IMR-90 (cell line): ENCODE measurements at regions not wholly inside any gene's neighbourhood (a gene's known extent, or its start where the extent isn't known, plus 50 kb on each side); places are given as distances from the start of the nearest gene placed in this dataset.

Experiments used
- ATAC-seq: fragments of 200-7000 bp; cut with Tn5 transposase; 2 replicates; pipeline ENCODE4 v1.9.1; 2020; ENCODE audit warnings: low read depth, mild to moderate bottlenecking, moderate library complexity
- BruUV-seq: library from RNA; stranded (reverse); fragments of 400-500 nt; replicated peaks from 2 replicates; lab custom pipeline; 2021; lab: Mats Ljungman, UMichigan
- CTCF ChIA-PET: fragments of 300-600 bp; formaldehyde crosslinking; extraction: SDS; loops from one replicate; lab custom pipeline; 2021; ENCODE audit warnings: antibody characterized with exemption; lab: Yijun Ruan, JAX
- POLR2A ChIA-PET: fragments of 300-600 bp; sonication (Branson Sonifier 250); formaldehyde crosslinking; loops from one replicate; lab custom pipeline; 2022; ENCODE audit warnings: antibody characterized with exemption; ENCODE audit not compliant: unreplicated experiment; lab: Charles Lee
- DNase-seq: peaks from one replicate; pipeline ENCODE4 v3.0.0; 2013
- H2AFZ ChIP-seq: replicated peaks from 2 replicates; pipeline ENCODE3; 2013; ENCODE audit warnings: low read length, mild to moderate bottlenecking; ENCODE audit not compliant: poor library complexity
- H2AK5ac ChIP-seq: 2 replicates; pipeline ENCODE4 v1.6.1; 2013; ENCODE audit warnings: low read depth, low read length, inconsistent platforms
- H2AK9ac ChIP-seq: replicated peaks from 2 replicates; pipeline ENCODE3; 2013; ENCODE audit warnings: mild to moderate bottlenecking, low read depth, low read length, moderate library complexity; ENCODE audit not compliant: poor library complexity
- H2BK120ac ChIP-seq: 2 replicates; pipeline ENCODE4 v1.6.1; 2013; ENCODE audit warnings: low read depth, low read length, inconsistent platforms
- H2BK15ac ChIP-seq: 3 replicates; pipeline ENCODE4 v1.6.1; 2013; ENCODE audit warnings: low read depth, low read length, inconsistent platforms
- H2BK20ac ChIP-seq: 2 replicates; pipeline ENCODE4 v1.6.1; 2013; ENCODE audit warnings: low read depth, mild to moderate bottlenecking, inconsistent platforms, low read length, moderate library complexity
- H2BK5ac ChIP-seq: 2 replicates; pipeline ENCODE4 v1.6.1; 2013; ENCODE audit warnings: mild to moderate bottlenecking, low read depth, low read length, inconsistent platforms; ENCODE audit not compliant: poor library complexity, severe bottlenecking
- H3K14ac ChIP-seq: replicated peaks from 2 replicates; pipeline ENCODE4 v1.6.1; 2013; ENCODE audit warnings: low read depth, low read length, inconsistent platforms
- H3K18ac ChIP-seq: 2 replicates; pipeline ENCODE4 v1.6.1; 2013; ENCODE audit warnings: low read depth, low read length, control low read depth
- H3K23ac ChIP-seq: 2 replicates; pipeline ENCODE4 v1.6.1; 2013; ENCODE audit warnings: low read depth, low read length, inconsistent platforms
- H3K27ac ChIP-seq: 2 replicates; pipeline ENCODE4 v1.5.1; 2013; ENCODE audit warnings: mild to moderate bottlenecking, control low read depth, low read length; ENCODE audit not compliant: insufficient read depth
- H3K27me3 ChIP-seq: 2 replicates; pipeline ENCODE4 v1.6.1; 2013; ENCODE audit warnings: low read length; ENCODE audit not compliant: control insufficient read depth, insufficient read depth
- H3K36me3 ChIP-seq: 2 replicates; pipeline ENCODE4 v1.6.1; 2013; ENCODE audit warnings: low read length, mixed read lengths; ENCODE audit not compliant: control insufficient read depth, insufficient read depth
- H3K4ac ChIP-seq: 2 replicates; pipeline ENCODE4 v1.6.1; 2013; ENCODE audit warnings: low read depth, low read length, inconsistent platforms
- H3K4me1 ChIP-seq: 2 replicates; pipeline ENCODE4 v1.6.1; 2013; ENCODE audit warnings: low read length, mixed read lengths; ENCODE audit not compliant: control insufficient read depth, insufficient read depth
- H3K4me2 ChIP-seq: 2 replicates; pipeline ENCODE4 v1.6.1; 2013; ENCODE audit warnings: low read depth, mild to moderate bottlenecking, control low read depth, low read length, moderate library complexity
- H3K4me3 ChIP-seq: 2 replicates; pipeline ENCODE4 v1.5.1; 2013; ENCODE audit warnings: low read depth, mild to moderate bottlenecking, control low read depth, low read length, moderate library complexity; ENCODE audit not compliant: insufficient read depth
- H3K56ac ChIP-seq: 2 replicates; pipeline ENCODE4 v1.6.1; 2013; ENCODE audit warnings: low read length, inconsistent platforms; ENCODE audit not compliant: insufficient read depth; ENCODE audit errors: extremely low read depth
- H3K79me1 ChIP-seq, 2 experiments: 2 replicates each; pipeline ENCODE4 v1.6.1; 2013; ENCODE audit warnings: low read length in 2 of 2, inconsistent platforms in 1 of 2, low read depth in 1 of 2
- H3K9ac ChIP-seq: 2 replicates; pipeline ENCODE4 v1.6.1; 2013; ENCODE audit warnings: low read depth, low read length, control low read depth
- H3K9me1 ChIP-seq: 2 replicates; pipeline ENCODE4 v1.6.1; 2013; ENCODE audit warnings: low read length, inconsistent platforms; ENCODE audit not compliant: insufficient read depth
- H3K9me3 ChIP-seq: 2 replicates; pipeline ENCODE4 v1.6.1; 2013; ENCODE audit warnings: low read length; ENCODE audit not compliant: control insufficient read depth, insufficient read depth
- H4K20me1 ChIP-seq: 2 replicates; pipeline ENCODE4 v1.6.1; 2013; ENCODE audit warnings: low read length, inconsistent platforms; ENCODE audit not compliant: insufficient read depth
- H4K5ac ChIP-seq: 2 replicates; pipeline ENCODE4 v1.6.1; 2013; ENCODE audit warnings: mild to moderate bottlenecking, low read depth, low read length, control low read depth
- H4K8ac ChIP-seq, 2 experiments: 2 replicates each; pipeline ENCODE4 v1.6.1; 2013; ENCODE audit warnings: low read depth in 2 of 2, low read length in 2 of 2, control low read depth in 1 of 2, inconsistent platforms in 1 of 2
- H4K91ac ChIP-seq: 2 replicates; pipeline ENCODE4 v1.6.1; 2013; ENCODE audit warnings: low read depth, low read length, inconsistent platforms; ENCODE audit not compliant: insufficient read depth
- CTCF ChIP-seq: conservative IDR thresholded peaks from 2 replicates; pipeline ENCODE4 v1.5.1; 2012; ENCODE audit warnings: mild to moderate bottlenecking, low read depth, low read length, improper control_type of control experiment
- WGBS, 2 experiments: methylation state at CpG; one replicate each; pipeline versions ENCODE4 v1.1.5 to v1.1.7; 2013; ENCODE audit warnings: missing lambda C conversion rate in 2 of 2; ENCODE audit not compliant: insufficient read length in 1 of 2; ENCODE audit errors: extremely low coverage in 2 of 2; 5-methylcytosine and 5-hydroxymethylcytosine counted together
- dilution Hi-C: fragments of 300-500 bp; cut with HindIII; formaldehyde crosslinking; loops from one replicate; pipeline ENCODE4 v1.14.3; 2018; ENCODE audit warnings: low sequenced_read_pairs; ENCODE audit not compliant: unreplicated experiment
- in situ Hi-C: fragments of 300-500 bp; cut with MboI; formaldehyde crosslinking; loops from 3 replicates; pipeline ENCODE4 v1.14.3; 2019; ENCODE audit warnings: low sequenced_read_pairs, inconsistent platforms, mixed read lengths
- intact Hi-C: fragments of 100-400 bp; cut with micrococcal nuclease; formaldehyde crosslinking; loops from 2 replicates; pipeline ENCODE4 v1.10.0; 2022

GRCh38 chr19:5254543-5254942 is 86.1 kb downstream of the PTPRS start:
- Histone ChIP-seq H3K4me2 (no peak overlapping the region), H3K18ac (no peak overlapping the region), H4K91ac (no peak overlapping the region), H3K4me3 (no peak overlapping the region), H4K5ac (no peak overlapping the region), H3K9ac (no peak overlapping the region), H2BK20ac (no peak overlapping the region), H2AFZ (no peak overlapping the region), H3K27me3 (no peaks in the 10 kb centered on the region), H4K20me1 (no peaks in the 10 kb centered on the region), H3K36me3 (peaks cover 42% of the 10 kb centered on the region), H3K14ac (no peak overlapping the region), H3K23ac (no peak overlapping the region), H2AK9ac (no peak overlapping the region), H2AK5ac (no peak overlapping the region), H3K9me3 (peaks cover 25% of the 10 kb centered on the region), H2BK15ac (no peak overlapping the region), H3K56ac (no peak overlapping the region), H3K4me1 (no peaks in the 10 kb centered on the region), H2BK120ac (no peak overlapping the region), H3K9me1 (no peaks in the 10 kb centered on the region), H3K4ac (no peak overlapping the region), H4K8ac (no peak overlapping the region), H2BK5ac (no peak overlapping the region), H3K79me1 (no peaks in the 10 kb centered on the region), H3K27ac (no peak overlapping the region)
- in situ Hi-C loops: no loop called here
- POLR2A ChIA-PET: no interaction called here
- no peak for TF ChIP-seq CTCF
- no TSS peak for BruUV-seq
- no CpG with 5 or more reads among the region's 3 CpGs for WGBS, 2 experiments
- CTCF ChIA-PET: no interaction called here
- no peak for DNase-seq
- ATAC-seq: no peak
- intact Hi-C loops: no loop called here
- dilution Hi-C loops: no loop called here
